ENCODE measurements at regions not wholly inside any gene's neighbourhood (a gene's known extent, or its start where the extent isn't known, plus 50 kb on each side); places are given as distances from the start of the nearest gene placed in this dataset.

- TF ChIP-seq REST (IDR thresholded peaks at IDR 0.05; ENCODE audit: insufficient read depth in 1 of 2, low read depth in 2 of 2, low read length in 1 of 2) (no peak), POLR2AphosphoS5 (IDR thresholded peaks at IDR 0.05; ENCODE audit: low read depth, low read length) (no peak), TCF7L2 (IDR thresholded peaks at IDR 0.05; ENCODE audit: low read depth, low read length) (no peak)
- TF ChIP-seq, protein P1, sequence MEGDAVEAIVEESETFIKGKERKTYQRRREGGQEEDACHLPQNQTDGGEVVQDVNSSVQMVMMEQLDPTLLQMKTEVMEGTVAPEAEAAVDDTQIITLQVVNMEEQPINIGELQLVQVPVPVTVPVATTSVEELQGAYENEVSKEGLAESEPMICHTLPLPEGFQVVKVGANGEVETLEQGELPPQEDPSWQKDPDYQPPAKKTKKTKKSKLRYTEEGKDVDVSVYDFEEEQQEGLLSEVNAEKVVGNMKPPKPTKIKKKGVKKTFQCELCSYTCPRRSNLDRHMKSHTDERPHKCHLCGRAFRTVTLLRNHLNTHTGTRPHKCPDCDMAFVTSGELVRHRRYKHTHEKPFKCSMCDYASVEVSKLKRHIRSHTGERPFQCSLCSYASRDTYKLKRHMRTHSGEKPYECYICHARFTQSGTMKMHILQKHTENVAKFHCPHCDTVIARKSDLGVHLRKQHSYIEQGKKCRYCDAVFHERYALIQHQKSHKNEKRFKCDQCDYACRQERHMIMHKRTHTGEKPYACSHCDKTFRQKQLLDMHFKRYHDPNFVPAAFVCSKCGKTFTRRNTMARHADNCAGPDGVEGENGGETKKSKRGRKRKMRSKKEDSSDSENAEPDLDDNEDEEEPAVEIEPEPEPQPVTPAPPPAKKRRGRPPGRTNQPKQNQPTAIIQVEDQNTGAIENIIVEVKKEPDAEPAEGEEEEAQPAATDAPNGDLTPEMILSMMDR (IDR thresholded peaks at IDR 0.05) = no peak
Observed at GRCh38 chr11:95487391-95487790, 256.4 kb upstream of the SESN3 start.

Measured in Panc1 (cell line).